ENCODE measurements at regions not wholly inside any gene's neighbourhood (a gene's known extent, or its start where the extent isn't known, plus 50 kb on each side); places are given as distances from the start of the nearest gene placed in this dataset.

GRCh38 chr16:80060470-80060869, 459.9 kb upstream of the MAF start:
- intact Hi-C loops (cut with micrococcal nuclease; ENCODE audit: unreplicated experiment) = no loop called here
- TF ChIP-seq EZH2 (IDR thresholded peaks at IDR 0.05; ENCODE audit: borderline replicate concordance, low read depth, low read length, poor library complexity, severe bottlenecking) (no peak), CTCF (conservative IDR thresholded peaks at IDR 0.05; ENCODE audit: low read depth, low read length) (no peak)
- H3K9me3 ChIP-seq (ENCODE audit: low read depth, low read length, poor library complexity, severe bottlenecking) = peaks cover 5% of the 10 kb centered on the region
- no peak for DNase-seq (ENCODE audit: low spot score)
- H3K36me3 ChIP-seq (ENCODE audit: insufficient read depth, low read length, poor library complexity, severe bottlenecking) = no peaks in the 10 kb centered on the region
- ChIA-PET CTCF (no interaction called here), POLR2A (ENCODE audit: low non-redundant PET) (no interaction called here)
- H3K4me1 ChIP-seq (ENCODE audit: insufficient read depth, low read length, poor library complexity, severe bottlenecking) = no peaks in the 10 kb centered on the region
- H3K4me3 ChIP-seq (ENCODE audit: low read depth, low read length, poor library complexity, severe bottlenecking) = no peak overlapping the region
- no peak overlapping the region for H3K27ac ChIP-seq (ENCODE audit: low read depth, low read length, poor library complexity, severe bottlenecking)
- no peaks in the 10 kb centered on the region for H3K27me3 ChIP-seq (replicated peaks; ENCODE audit: insufficient read depth, low read depth, low read length, poor library complexity)
- BruUV-seq (replicated peaks) = no TSS peak

GRCh38 chr16:80059836-80060235, 459.3 kb upstream of the MAF start:
- BruUV-seq (replicated peaks) = no TSS peak
- TF ChIP-seq CTCF (conservative IDR thresholded peaks at IDR 0.05; ENCODE audit: low read depth, low read length) (no peak), EZH2 (IDR thresholded peaks at IDR 0.05; ENCODE audit: borderline replicate concordance, low read depth, low read length, poor library complexity, severe bottlenecking) (no peak)
- no peaks in the 10 kb centered on the region for H3K36me3 ChIP-seq (ENCODE audit: insufficient read depth, low read length, poor library complexity, severe bottlenecking)
- ChIA-PET POLR2A (ENCODE audit: low non-redundant PET) (no interaction called here), CTCF (no interaction called here)
- no peak overlapping the region for H3K27ac ChIP-seq (ENCODE audit: low read depth, low read length, poor library complexity, severe bottlenecking)
- H3K4me1 ChIP-seq (ENCODE audit: insufficient read depth, low read length, poor library complexity, severe bottlenecking) = no peaks in the 10 kb centered on the region
- H3K9me3 ChIP-seq (ENCODE audit: low read depth, low read length, poor library complexity, severe bottlenecking) = peaks cover 5% of the 10 kb centered on the region
- no peak for DNase-seq (ENCODE audit: low spot score)
- intact Hi-C loops (cut with micrococcal nuclease; ENCODE audit: unreplicated experiment) = no loop called here
- H3K27me3 ChIP-seq (replicated peaks; ENCODE audit: insufficient read depth, low read depth, low read length, poor library complexity) = no peaks in the 10 kb centered on the region
- no peak overlapping the region for H3K4me3 ChIP-seq (ENCODE audit: low read depth, low read length, poor library complexity, severe bottlenecking)

- H3K4me3 ChIP-seq (ENCODE audit: low read depth, low read length, poor library complexity, severe bottlenecking) = no peak overlapping the region
- ChIA-PET POLR2A (ENCODE audit: low non-redundant PET) (no interaction called here), CTCF (no interaction called here)
- intact Hi-C loops (cut with micrococcal nuclease; ENCODE audit: unreplicated experiment) = no loop called here
- H3K27me3 ChIP-seq (replicated peaks; ENCODE audit: insufficient read depth, low read depth, low read length, poor library complexity) = no peaks in the 10 kb centered on the region
- H3K36me3 ChIP-seq (ENCODE audit: insufficient read depth, low read length, poor library complexity, severe bottlenecking) = no peaks in the 10 kb centered on the region
- no peaks in the 10 kb centered on the region for H3K4me1 ChIP-seq (ENCODE audit: insufficient read depth, low read length, poor library complexity, severe bottlenecking)
- no peak for TF ChIP-seq CTCF (conservative IDR thresholded peaks at IDR 0.05; ENCODE audit: low read depth, low read length)
- no peak for TF ChIP-seq EZH2 (IDR thresholded peaks at IDR 0.05; ENCODE audit: borderline replicate concordance, low read depth, low read length, poor library complexity, severe bottlenecking)
- peaks cover 5% of the 10 kb centered on the region for H3K9me3 ChIP-seq (ENCODE audit: low read depth, low read length, poor library complexity, severe bottlenecking)
- no peak for DNase-seq (ENCODE audit: low spot score)
- no peak overlapping the region for H3K27ac ChIP-seq (ENCODE audit: low read depth, low read length, poor library complexity, severe bottlenecking)
- BruUV-seq (replicated peaks) = no TSS peak
Observed at GRCh38 chr16:80058214-80058613, 457.7 kb upstream of the MAF start.
